HEK293 (cell line): ENCODE measurements at regions not wholly inside any gene's neighbourhood (a gene's known extent, or its start where the extent isn't known, plus 50 kb on each side); places are given as distances from the start of the nearest gene placed in this dataset.

Experiments
- CTCF ChIA-PET: fragments of 350-600 bp; formaldehyde crosslinking; extraction: SDS; loops from one replicate; lab custom pipeline; 2021; ENCODE audit warnings: antibody characterized with exemption; lab: Yijun Ruan, JAX
- POLR2A ChIA-PET: fragments of 300-600 bp; formaldehyde crosslinking; extraction: SDS; loops from one replicate; lab custom pipeline; 2020; ENCODE audit warnings: antibody characterized with exemption, inconsistent platforms; lab: Yijun Ruan, JAX
- H3K27ac ChIP-seq: fragments of 200-500 bp; sonication (Bioruptor generic); 2 replicates; pipeline ENCODE4 v1.5.1; 2014; ENCODE audit warnings: low read depth, low read length, control low read depth, inconsistent platforms; ENCODE audit errors: extremely low read depth
- H3K36me3 ChIP-seq, 2 experiments: fragments of 200-500 bp in 1 of 2; sonication (Bioruptor generic) in 1 of 2; 1 replicate in 1 of 2; 2 replicates in 1 of 2; pipeline ENCODE4 v1.5.1; 2014 to 2017; ENCODE audit warnings: inconsistent platforms in 2 of 2, low read length in 2 of 2; ENCODE audit not compliant: control insufficient read depth in 2 of 2, insufficient read depth in 1 of 2
- H3K4me1 ChIP-seq: fragments of 200-500 bp; sonication (Bioruptor generic); 2 replicates; pipeline ENCODE4 v1.5.1; 2014; ENCODE audit warnings: mild to moderate bottlenecking, low read length, inconsistent platforms; ENCODE audit not compliant: control insufficient read depth, insufficient read depth
- H3K4me3 ChIP-seq: 2 replicates; pipeline ENCODE4 v1.5.1; 2011; ENCODE audit warnings: low read depth, mild to moderate bottlenecking, control low read depth, low read length, moderate library complexity
- H3K9me3 ChIP-seq: fragments of 200-500 bp; sonication (Bioruptor generic); 2 replicates; pipeline ENCODE4 v1.5.1; 2014; ENCODE audit warnings: low read depth, low read length, inconsistent platforms; ENCODE audit not compliant: control insufficient read depth, insufficient read depth
- BCL11A ChIP-seq: fragments of 450-650 bp; formaldehyde crosslinking; IDR thresholded peaks from 2 replicates; pipeline ENCODE4 v1.5.1; 2016; ENCODE audit warnings: low read depth, missing biosample characterization, missing genetic modification characterization
- FEZF1 ChIP-seq: fragments of 450-650 bp; formaldehyde crosslinking; IDR thresholded peaks from 2 replicates; pipeline ENCODE4 v1.5.1; 2016; ENCODE audit warnings: missing biosample characterization, missing genetic modification characterization
- KLF10 ChIP-seq: fragments of 450-650 bp; IDR thresholded peaks from 2 replicates; pipeline ENCODE4 v1.5.1; 2018; ENCODE audit warnings: missing biosample characterization, mild to moderate bottlenecking, missing genetic modification characterization
- PATZ1 ChIP-seq: fragments of 450-650 bp; formaldehyde crosslinking; IDR thresholded peaks from 2 replicates; pipeline ENCODE4 v1.5.1; 2016; ENCODE audit warnings: missing biosample characterization, missing genetic modification characterization
- WT1 ChIP-seq: fragments of 450-650 bp; formaldehyde crosslinking; IDR thresholded peaks from 2 replicates; pipeline ENCODE4 v1.5.1; 2016; ENCODE audit warnings: missing biosample characterization, missing genetic modification characterization
- ZFP3 ChIP-seq: fragments of 450-650 bp; formaldehyde crosslinking; IDR thresholded peaks from 2 replicates; pipeline ENCODE4 v1.5.1; 2016; ENCODE audit warnings: low read depth, missing biosample characterization, missing genetic modification characterization
- ZNF132 ChIP-seq: fragments of 450-650 bp; formaldehyde crosslinking; IDR thresholded peaks from 2 replicates; pipeline ENCODE4 v1.5.1; 2017; ENCODE audit warnings: missing biosample characterization, missing genetic modification characterization, borderline replicate concordance
- ZNF140 ChIP-seq: fragments of 450-650 bp; formaldehyde crosslinking; IDR thresholded peaks from 2 replicates; pipeline ENCODE4 v1.5.1; 2016; ENCODE audit warnings: missing biosample characterization, missing genetic modification characterization
- ZNF24 ChIP-seq: fragments of 450-650 bp; formaldehyde crosslinking; IDR thresholded peaks from 2 replicates; pipeline ENCODE4 v1.5.1; 2016; ENCODE audit warnings: missing biosample characterization, missing genetic modification characterization
- ZNF302 ChIP-seq: fragments of 450-650 bp; formaldehyde crosslinking; IDR thresholded peaks from 2 replicates; pipeline ENCODE4 v1.5.1; 2016; ENCODE audit warnings: missing biosample characterization, missing genetic modification characterization, low read depth
- ZNF510 ChIP-seq: fragments of 450-650 bp; formaldehyde crosslinking; IDR thresholded peaks from 2 replicates; pipeline ENCODE4 v1.5.1; 2018; ENCODE audit warnings: mild to moderate bottlenecking, missing genetic modification characterization, missing biosample characterization; ENCODE audit not compliant: insufficient replicate concordance
- ZNF621 ChIP-seq: fragments of 450-650 bp; formaldehyde crosslinking; IDR thresholded peaks from 2 replicates; pipeline ENCODE4 v1.5.1; 2017; ENCODE audit warnings: missing biosample characterization, missing genetic modification characterization
- ZNF76 ChIP-seq: fragments of 450-650 bp; formaldehyde crosslinking; IDR thresholded peaks from 2 replicates; pipeline ENCODE4; 2016; ENCODE audit warnings: low read depth, missing biosample characterization, missing genetic modification characterization, borderline replicate concordance
- ZNF785 ChIP-seq: fragments of 450-650 bp; formaldehyde crosslinking; IDR thresholded peaks from 2 replicates; pipeline ENCODE4 v1.5.1; 2016; ENCODE audit warnings: missing biosample characterization, missing genetic modification characterization
- TF ChIP-seq, protein P1 (sequence below): fragments of 450-650 bp; formaldehyde crosslinking; IDR thresholded peaks from 2 replicates; pipeline ENCODE4 v1.5.1; 2016; ENCODE audit warnings: missing biosample characterization, missing genetic modification characterization

DNA sequence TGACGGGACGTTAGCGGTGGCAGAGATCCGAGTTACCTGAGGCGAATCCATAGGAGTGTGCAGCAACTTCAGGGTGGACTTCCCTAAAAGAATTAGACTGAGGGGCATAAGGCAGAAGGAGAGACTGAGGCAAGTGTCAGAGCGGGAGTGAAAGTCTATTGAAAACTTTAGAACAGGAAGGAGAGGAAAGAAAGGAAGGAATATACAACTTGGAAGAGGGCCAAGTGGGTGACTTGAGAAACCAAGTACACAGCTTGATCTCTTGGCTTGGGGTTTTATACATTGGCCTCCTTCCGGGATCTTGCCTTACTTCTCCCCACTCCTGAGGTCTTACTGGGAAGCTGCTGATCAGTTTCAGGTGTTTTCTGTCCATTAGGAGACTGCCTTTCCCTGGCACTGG, 84.9 kb downstream of the SNX18 start (continued):
- TF ChIP-seq, protein P1, sequence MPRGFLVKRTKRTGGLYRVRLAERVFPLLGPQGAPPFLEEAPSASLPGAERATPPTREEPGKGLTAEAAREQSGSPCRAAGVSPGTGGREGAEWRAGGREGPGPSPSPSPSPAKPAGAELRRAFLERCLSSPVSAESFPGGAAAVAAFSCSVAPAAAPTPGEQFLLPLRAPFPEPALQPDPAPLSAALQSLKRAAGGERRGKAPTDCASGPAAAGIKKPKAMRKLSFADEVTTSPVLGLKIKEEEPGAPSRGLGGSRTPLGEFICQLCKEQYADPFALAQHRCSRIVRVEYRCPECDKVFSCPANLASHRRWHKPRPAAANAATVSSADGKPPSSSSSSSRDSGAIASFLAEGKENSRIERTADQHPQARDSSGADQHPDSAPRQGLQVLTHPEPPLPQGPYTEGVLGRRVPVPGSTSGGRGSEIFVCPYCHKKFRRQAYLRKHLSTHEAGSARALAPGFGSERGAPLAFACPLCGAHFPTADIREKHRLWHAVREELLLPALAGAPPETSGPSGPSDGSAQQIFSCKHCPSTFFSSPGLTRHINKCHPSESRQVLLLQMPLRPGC (tag by site-specific recombination): no peak
- no peak for TF ChIP-seq ZFP3 (tag by site-specific recombination)
- TF ChIP-seq FEZF1 (tag by site-specific recombination): no peak
- TF ChIP-seq WT1 (tag by site-specific recombination): no peak
- TF ChIP-seq ZNF510: no peak

- CTCF ChIA-PET: no interaction called here
- Histone ChIP-seq H3K27ac (no peak overlapping the region), H3K4me1 (no peaks in the 10 kb centered on the region), H3K36me3 (no peaks in the 10 kb centered on the region), H3K4me3 (no peak overlapping the region), H3K9me3 (no peaks in the 10 kb centered on the region)
- POLR2A ChIA-PET: no interaction called here
- TF ChIP-seq ZNF140 (no peak), ZNF24 (tag by site-specific recombination) (no peak), ZNF785 (tag by site-specific recombination) (no peak), PATZ1 (tag by site-specific recombination) (no peak), KLF10 (no peak), ZNF132 (tag by site-specific recombination) (no peak), ZNF302 (no peak), BCL11A (tag by site-specific recombination) (no peak), ZNF76 (tag by site-specific recombination) (no peak), ZNF621 (tag by site-specific recombination) (no peak)
Observed at GRCh38 chr5:54601411-54602230, 84.1 kb downstream of the SNX18 start.
